H1 (cell line): ENCODE measurements at regions not wholly inside any gene's neighbourhood (a gene's known extent, or its start where the extent isn't known, plus 50 kb on each side); places are given as distances from the start of the nearest gene placed in this dataset.

ENCODE experiments used
- CTCF ChIA-PET: fragments of 300-600 bp; sonication (Branson Sonifier 250); formaldehyde crosslinking; loops from one replicate; lab custom pipeline; 2021; ENCODE audit not compliant: partially characterized antibody; lab: Charles Lee
- POLR2A ChIA-PET: fragments of 300-600 bp; sonication (Branson Sonifier 250); formaldehyde crosslinking; loops from one replicate; lab custom pipeline; 2021; ENCODE audit warnings: inconsistent platforms; ENCODE audit not compliant: partially characterized antibody; lab: Charles Lee
- DNase-seq, 2 experiments: peaks; one replicate each; pipeline versions ENCODE4 v3.0.0 to v3.0.0-alpha.2; 2010 to 2022; ENCODE audit warnings: low spot score in 2 of 2, low read depth in 1 of 2, mixed read lengths in 1 of 2
- FAIRE-seq: peaks from 2 replicates; lab custom pipeline; 2011; peaks lifted over from hg19 to GRCh38; lab: Jason Lieb, UNC
- H2AFZ ChIP-seq: 2 replicates; pipeline ENCODE4 v1.8.1; 2012; ENCODE audit warnings: low read length, inconsistent platforms
- H2AK5ac ChIP-seq: 2 replicates; pipeline ENCODE4 v1.6.1; 2013; ENCODE audit warnings: low read depth, low read length
- H2BK120ac ChIP-seq: replicated peaks from 2 replicates; pipeline ENCODE3; 2013; ENCODE audit warnings: low read depth, low read length, inconsistent platforms
- H2BK12ac ChIP-seq: 2 replicates; pipeline ENCODE4 v1.6.1; 2013; ENCODE audit warnings: low read depth, low read length
- H2BK15ac ChIP-seq: 2 replicates; pipeline ENCODE4 v1.6.1; 2013; ENCODE audit warnings: low read length
- H2BK20ac ChIP-seq: 2 replicates; pipeline ENCODE4 v1.6.1; 2013; ENCODE audit warnings: low read length
- H2BK5ac ChIP-seq: 2 replicates; pipeline ENCODE4 v1.6.1; 2013; ENCODE audit warnings: low read depth, low read length
- H3K14ac ChIP-seq: 2 replicates; pipeline ENCODE4 v1.6.1; 2013; ENCODE audit warnings: inconsistent platforms; ENCODE audit not compliant: insufficient read length
- H3K18ac ChIP-seq: 2 replicates; pipeline ENCODE4 v1.6.1; 2013; ENCODE audit warnings: low read length; ENCODE audit errors: extremely low read depth
- H3K23ac ChIP-seq: 2 replicates; pipeline ENCODE4 v1.6.1; 2013; ENCODE audit warnings: inconsistent platforms; ENCODE audit not compliant: insufficient read length
- H3K23me2 ChIP-seq: 2 replicates; pipeline ENCODE4 v1.6.1; 2013; ENCODE audit warnings: low read depth, low read length
- H3K27ac ChIP-seq: 2 replicates; pipeline ENCODE4 v1.6.1; 2011; ENCODE audit warnings: low read depth, low read length, inconsistent platforms
- H3K27me3 ChIP-seq, 4 experiments: replicated peaks in 1 of 4; 1 replicate in 1 of 4; 2 replicates in 3 of 4; pipeline versions ENCODE4 v1.6.1 to v1.8.1; 2011 to 2013; ENCODE audit warnings: low read length in 3 of 4, mild to moderate bottlenecking in 3 of 4, inconsistent platforms in 2 of 4, mixed read lengths in 2 of 4, moderate library complexity in 1 of 4; ENCODE audit not compliant: control insufficient read depth in 3 of 4, insufficient read depth in 3 of 4; ENCODE audit errors: extremely low read depth in 1 of 4
- H3K36me3 ChIP-seq, 4 experiments: 2 replicates each; pipeline versions ENCODE4 v1.6.1 to v1.8.1; 2011 to 2013; ENCODE audit warnings: mild to moderate bottlenecking in 4 of 4, low read length in 3 of 4, moderate library complexity in 2 of 4, control low read depth in 1 of 4, inconsistent platforms in 1 of 4; ENCODE audit not compliant: insufficient read depth in 4 of 4, control insufficient read depth in 2 of 4
- H3K4ac ChIP-seq: replicated peaks from 2 replicates; pipeline ENCODE3; 2013; ENCODE audit warnings: low read length, low read depth, mixed read lengths, inconsistent platforms; ENCODE audit not compliant: insufficient read length
- H3K4me1 ChIP-seq, 4 experiments: replicated peaks in 1 of 4; 1 replicate in 1 of 4; 2 replicates in 3 of 4; pipeline versions ENCODE4 v1.6.1 to v1.8.1; 2011 to 2013; ENCODE audit warnings: low read length in 3 of 4, inconsistent platforms in 2 of 4, mixed read lengths in 1 of 4; ENCODE audit not compliant: insufficient read depth in 4 of 4, control insufficient read depth in 3 of 4
- H3K4me2 ChIP-seq, 2 experiments: 2 replicates each; pipeline versions ENCODE4 v1.6.1 to v1.8.1; 2011 to 2013; ENCODE audit warnings: low read depth in 2 of 2, low read length in 2 of 2, control low read depth in 1 of 2, inconsistent platforms in 1 of 2, mild to moderate bottlenecking in 1 of 2; ENCODE audit not compliant: insufficient read depth in 1 of 2
- H3K4me3 ChIP-seq, 4 experiments: fragments of 200-600, 300-600 bp in 1 of 4; sonication (generic), shearing (Covaris generic), sonication (Bioruptor Twin) in 1 of 4; 2 replicates each; pipeline versions ENCODE4 v1.5.1 to v1.8.1; 2011 to 2016; ENCODE audit warnings: low read length in 4 of 4, low read depth in 3 of 4, control low read depth in 2 of 4, inconsistent platforms in 2 of 4, mild to moderate bottlenecking in 2 of 4, mixed read lengths in 1 of 4, moderate library complexity in 1 of 4; ENCODE audit not compliant: insufficient read depth in 2 of 4; ENCODE audit errors: extremely low read depth in 1 of 4
- H3K56ac ChIP-seq: replicated peaks from 2 replicates; pipeline ENCODE3; 2013; ENCODE audit warnings: low read depth, mild to moderate bottlenecking, mixed read lengths, low read length, inconsistent platforms; ENCODE audit not compliant: insufficient read length
- H3K79me1 ChIP-seq: 2 replicates; pipeline ENCODE4 v1.6.1; 2013; ENCODE audit warnings: low read depth, low read length, control low read depth
- H3K79me2 ChIP-seq, 2 experiments: 2 replicates each; pipeline versions ENCODE4 v1.6.1 to v1.8.1; 2012 to 2013; ENCODE audit warnings: low read length in 2 of 2, mild to moderate bottlenecking in 2 of 2, inconsistent platforms in 1 of 2; ENCODE audit not compliant: insufficient read depth in 2 of 2, control insufficient read depth in 1 of 2
- H3K9ac ChIP-seq, 4 experiments: replicated peaks in 1 of 4; 1 replicate in 1 of 4; 2 replicates in 3 of 4; pipeline versions ENCODE4 v1.6.1 to v1.8.1; 2011 to 2013; ENCODE audit warnings: low read depth in 3 of 4, low read length in 3 of 4, control low read depth in 2 of 4, mild to moderate bottlenecking in 2 of 4, moderate library complexity in 2 of 4, inconsistent platforms in 1 of 4; ENCODE audit errors: extremely low read depth in 1 of 4
- H3K9me3 ChIP-seq, 2 experiments: 2 replicates each; pipeline versions ENCODE4 v1.6.1 to v1.8.1; 2012 to 2013; ENCODE audit warnings: mild to moderate bottlenecking in 2 of 2, moderate library complexity in 2 of 2, control low read depth in 1 of 2, inconsistent platforms in 1 of 2, low read depth in 1 of 2, low read length in 1 of 2, mixed read lengths in 1 of 2; ENCODE audit not compliant: insufficient read depth in 2 of 2
- H4K20me1 ChIP-seq, 2 experiments: replicated peaks in 1 of 2; 2 replicates each; pipeline versions ENCODE3 to v1.8.1; 2011 to 2013; ENCODE audit warnings: inconsistent platforms in 2 of 2, low read length in 2 of 2, mild to moderate bottlenecking in 1 of 2; ENCODE audit not compliant: insufficient read depth in 2 of 2, control insufficient read depth in 1 of 2
- H4K5ac ChIP-seq: 2 replicates; pipeline ENCODE4 v1.6.1; 2013; ENCODE audit warnings: low read length, low read depth, mixed read lengths, inconsistent platforms; ENCODE audit not compliant: insufficient read length
- H4K8ac ChIP-seq: 2 replicates; pipeline ENCODE4 v1.8.0; 2013; ENCODE audit warnings: mild to moderate bottlenecking, moderate library complexity, low read length, inconsistent platforms; ENCODE audit not compliant: insufficient read depth; ENCODE audit errors: extremely low read depth
- H4K91ac ChIP-seq: replicated peaks from 2 replicates; pipeline ENCODE3; 2013; ENCODE audit warnings: low read length, mixed read lengths, inconsistent platforms; ENCODE audit not compliant: insufficient read length
- CBX5 ChIP-seq: fragments of 300-800, 300-1000 bp; sonication (generic); IDR thresholded peaks from 2 replicates; pipeline ENCODE4 v1.7.1; 2016; ENCODE audit warnings: antibody characterized with exemption, low read length, low read depth
- CTBP2 ChIP-seq: IDR thresholded peaks from 2 replicates; pipeline ENCODE4 v1.7.0; 2011; ENCODE audit warnings: borderline replicate concordance, mild to moderate bottlenecking, moderate library complexity, mixed read lengths, low read length; ENCODE audit not compliant: insufficient read depth, insufficient read length
- EGR1 ChIP-seq: IDR thresholded peaks from 2 replicates; pipeline ENCODE4 v1.6.1; 2011; ENCODE audit warnings: low read depth, low read length, borderline replicate concordance
- GABPA ChIP-seq: IDR thresholded peaks from 2 replicates; pipeline ENCODE4 v1.6.1; 2011; ENCODE audit warnings: mild to moderate bottlenecking, low read length, moderate library complexity, borderline replicate concordance; ENCODE audit not compliant: insufficient read depth
- JUN ChIP-seq: IDR thresholded peaks from 2 replicates; pipeline ENCODE4 v1.6.1; 2011; ENCODE audit warnings: low read depth, mild to moderate bottlenecking, improper control_type of control experiment, low read length
- JUND ChIP-seq: IDR thresholded peaks from 2 replicates; pipeline ENCODE4 v1.6.1; 2011; ENCODE audit warnings: mild to moderate bottlenecking, improper control_type of control experiment, low read length
- MAX ChIP-seq: IDR thresholded peaks from 2 replicates; pipeline ENCODE4 v1.6.1; 2012; ENCODE audit warnings: inconsistent platforms
- POU5F1 ChIP-seq: IDR thresholded peaks from 2 replicates; pipeline ENCODE4 v1.6.1; 2011; ENCODE audit warnings: low read depth, mild to moderate bottlenecking, low read length, moderate library complexity
- RAD21 ChIP-seq, 2 experiments: IDR thresholded peaks in 1 of 2; conservative IDR thresholded peaks in 1 of 2; 2 replicates each; pipeline ENCODE4 v1.6.1; 2011; ENCODE audit warnings: low read depth in 2 of 2, low read length in 2 of 2, improper control_type of control experiment in 1 of 2, inconsistent platforms in 1 of 2, mild to moderate bottlenecking in 1 of 2, moderate library complexity in 1 of 2
- SP4 ChIP-seq: IDR thresholded peaks from 2 replicates; pipeline ENCODE4 v1.6.1; 2012; ENCODE audit warnings: low read length, inconsistent platforms
- SUZ12 ChIP-seq: fragments of 200-600 bp; sonication (generic); IDR thresholded peaks from 2 replicates; pipeline ENCODE4 v1.6.1; 2012; ENCODE audit warnings: mild to moderate bottlenecking, inconsistent platforms, low read length, moderate library complexity, mixed read lengths
- TAF1 ChIP-seq: IDR thresholded peaks from 2 replicates; pipeline ENCODE4 v1.6.1; 2011; ENCODE audit warnings: mild to moderate bottlenecking, low read depth, low read length
- TEAD4 ChIP-seq: IDR thresholded peaks from 2 replicates; pipeline ENCODE4 v1.6.1; 2012; ENCODE audit warnings: low read depth, low read length, inconsistent platforms, mixed read lengths
- USF2 ChIP-seq: IDR thresholded peaks from 2 replicates; pipeline ENCODE4 v1.6.1; 2011; ENCODE audit warnings: low read length, improper control_type of control experiment
- WGBS, 2 experiments: shearing (Covaris generic) in 1 of 2; methylation state at CpG; one replicate each; pipeline versions ENCODE4 v1.1.6 to v1.1.7; 2013 to 2015; ENCODE audit warnings: low lambda C conversion rate in 2 of 2, mixed read lengths in 2 of 2, inconsistent platforms in 1 of 2, low coverage in 1 of 2, missing lambda C conversion rate in 1 of 2; ENCODE audit not compliant: insufficient replicate concordance in 2 of 2, insufficient coverage in 1 of 2, insufficient read length in 1 of 2; ENCODE audit errors: extremely low coverage in 1 of 2, missing lambda C conversion rate in 1 of 2; 5-methylcytosine and 5-hydroxymethylcytosine counted together

GRCh38 chrX:148284056-148284455, 216.4 kb upstream of the AFF2 start:
- Histone ChIP-seq H2BK15ac (no peak overlapping the region), H2BK120ac (no peak overlapping the region)
- TF ChIP-seq USF2 (no peak), POU5F1 (no peak), JUN (no peak), TEAD4 (no peak), CTBP2 (no peak), EGR1 (no peak), SP4 (no peak), SUZ12 (no peak), JUND (no peak), TAF1 (no peak), GABPA (no peak), RAD21 (IDR thresholded peaks at IDR 0.05 in 1 of 2, conservative IDR thresholded peaks at IDR 0.05 in 1 of 2; ENCODE audit: low read depth in 2 of 2, low read length in 2 of 2) (no peak), MAX (no peak), CBX5 (no peak)

More at GRCh38 chrX:148284056-148284455, 216.4 kb upstream of the AFF2 start:
- Histone ChIP-seq H3K56ac (no peak overlapping the region), H2BK20ac (no peak overlapping the region), H3K4me3 (no peak overlapping the region), H3K79me1 (no peaks in the 10 kb centered on the region), H3K79me2 (no peaks in the 10 kb centered on the region), H3K4me2 (no peak overlapping the region), H2BK12ac (no peak overlapping the region), H2AFZ (no peak overlapping the region), H3K27me3 (no peaks in the 10 kb centered on the region), H3K18ac (no peak overlapping the region), H3K9ac (no peak overlapping the region), H2AK5ac (no peak overlapping the region), H4K8ac (no peak overlapping the region), H3K4me1 (peaks cover 0 to 5% (median 1%) of the 10 kb centered on the region in 4 experiments; a peak in 3 of 7 replicates), H2BK5ac (no peak overlapping the region), H3K9me3 (no peaks in the 10 kb centered on the region), H4K20me1 (no peaks in the 10 kb centered on the region), H3K14ac (no peak overlapping the region), H4K5ac (no peak overlapping the region), H4K91ac (no peak overlapping the region), H3K27ac (no peak overlapping the region), H3K36me3 (no peaks in the 10 kb centered on the region), H3K23me2 (no peaks in the 10 kb centered on the region), H3K4ac (no peak overlapping the region), H3K23ac (no peak overlapping the region)
- FAIRE-seq (no peak), DNase-seq (no peak)
- ChIA-PET CTCF (interaction anchor here (0.9 kb wide), 1 partner anchor 150 kb away, joined by 3 read pairs; no protein-coding TSS in a partner anchor), POLR2A (no interaction called here)
- 82% methylated on average over 1 of the region's 1 CpG; no CpG with 5 or more reads in 1 of the 2 experiments for WGBS, 2 experiments
